ENCODE measurements at regions not wholly inside any gene's neighbourhood (a gene's known extent, or its start where the extent isn't known, plus 50 kb on each side); places are given as distances from the start of the nearest gene placed in this dataset.

- Histone ChIP-seq H3K4me2 (ENCODE audit: low read length) (no peak overlapping the region), H3K79me2 (no peaks in the 10 kb centered on the region), H3K4me3 (ENCODE audit: low read depth, low read length) (no peak overlapping the region), H3K27ac (no peak overlapping the region), H3K9ac (no peak overlapping the region), H2AFZ (no peak overlapping the region), H3K9me3 (ENCODE audit: control insufficient read depth, low read length) (no peaks in the 10 kb centered on the region), H3K27me3 (ENCODE audit: control insufficient read depth, insufficient read depth, low read length) (no peaks in the 10 kb centered on the region), H3K36me3 (ENCODE audit: control insufficient read depth, insufficient read depth, low read length) (no peaks in the 10 kb centered on the region), H3K4me1 (no peaks in the 10 kb centered on the region)
- TF ChIP-seq CTCF (IDR thresholded peaks at IDR 0.05): no peak
Measured at GRCh38 chr5:120320626-120321025, 143.5 kb upstream of the PRR16 start.

GRCh38 chr5:120326651-120327050 lies 137.4 kb upstream of the PRR16 start:
- Histone ChIP-seq H3K4me1 (no peaks in the 10 kb centered on the region), H3K36me3 (ENCODE audit: control insufficient read depth, insufficient read depth, low read length) (no peaks in the 10 kb centered on the region), H3K27me3 (ENCODE audit: control insufficient read depth, insufficient read depth, low read length) (no peaks in the 10 kb centered on the region), H3K9ac (no peak overlapping the region), H2AFZ (no peak overlapping the region), H3K4me2 (ENCODE audit: low read length) (no peak overlapping the region), H3K4me3 (ENCODE audit: low read depth, low read length) (no peak overlapping the region), H3K79me2 (no peaks in the 10 kb centered on the region), H3K27ac (no peak overlapping the region), H3K9me3 (ENCODE audit: control insufficient read depth, low read length) (no peaks in the 10 kb centered on the region)
- TF ChIP-seq CTCF (IDR thresholded peaks at IDR 0.05): no peak

DNA sequence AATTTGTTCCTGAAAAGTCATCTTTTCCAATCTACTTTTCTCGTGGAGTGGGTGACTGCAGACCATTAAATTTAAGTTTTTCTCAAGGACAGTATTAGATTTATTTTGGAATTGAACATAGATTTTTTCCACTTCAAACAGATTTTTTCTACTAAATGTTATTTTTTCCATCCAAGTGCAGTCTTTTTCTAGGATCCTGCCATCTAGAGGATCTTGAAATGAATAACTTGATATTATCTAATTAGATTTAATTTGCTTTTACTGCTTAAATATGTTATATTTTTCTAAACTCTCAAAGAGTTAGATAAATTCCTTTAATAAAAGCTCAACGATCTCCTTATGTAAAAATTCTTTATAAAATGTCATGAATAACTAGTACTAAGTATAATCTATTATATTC lies 136.9 kb upstream of the PRR16 start:
- Histone ChIP-seq H3K27me3 (ENCODE audit: control insufficient read depth, insufficient read depth, low read length) (no peaks in the 10 kb centered on the region), H3K27ac (no peak overlapping the region), H3K9ac (no peak overlapping the region), H3K4me1 (no peaks in the 10 kb centered on the region), H3K79me2 (no peaks in the 10 kb centered on the region), H2AFZ (no peak overlapping the region), H3K36me3 (ENCODE audit: control insufficient read depth, insufficient read depth, low read length) (no peaks in the 10 kb centered on the region), H3K4me3 (ENCODE audit: low read depth, low read length) (no peak overlapping the region), H3K4me2 (ENCODE audit: low read length) (no peak overlapping the region), H3K9me3 (ENCODE audit: control insufficient read depth, low read length) (no peaks in the 10 kb centered on the region)
- TF ChIP-seq CTCF (IDR thresholded peaks at IDR 0.05): no peak

GRCh38 chr5:120329095-120329494 lies 135.0 kb upstream of the PRR16 start:
- no peak for TF ChIP-seq CTCF (IDR thresholded peaks at IDR 0.05)
- no peak overlapping the region for H2AFZ ChIP-seq
- H3K27ac ChIP-seq: no peak overlapping the region
- no peaks in the 10 kb centered on the region for H3K4me1 ChIP-seq
- H3K9ac ChIP-seq: no peak overlapping the region
- H3K4me2 ChIP-seq (ENCODE audit: low read length): no peak overlapping the region
- no peaks in the 10 kb centered on the region for H3K79me2 ChIP-seq
- no peak overlapping the region for H3K4me3 ChIP-seq (ENCODE audit: low read depth, low read length)
- H3K36me3 ChIP-seq (ENCODE audit: control insufficient read depth, insufficient read depth, low read length): no peaks in the 10 kb centered on the region
- no peaks in the 10 kb centered on the region for H3K27me3 ChIP-seq (ENCODE audit: control insufficient read depth, insufficient read depth, low read length)
- H3K9me3 ChIP-seq (ENCODE audit: control insufficient read depth, low read length): no peaks in the 10 kb centered on the region

DNA sequence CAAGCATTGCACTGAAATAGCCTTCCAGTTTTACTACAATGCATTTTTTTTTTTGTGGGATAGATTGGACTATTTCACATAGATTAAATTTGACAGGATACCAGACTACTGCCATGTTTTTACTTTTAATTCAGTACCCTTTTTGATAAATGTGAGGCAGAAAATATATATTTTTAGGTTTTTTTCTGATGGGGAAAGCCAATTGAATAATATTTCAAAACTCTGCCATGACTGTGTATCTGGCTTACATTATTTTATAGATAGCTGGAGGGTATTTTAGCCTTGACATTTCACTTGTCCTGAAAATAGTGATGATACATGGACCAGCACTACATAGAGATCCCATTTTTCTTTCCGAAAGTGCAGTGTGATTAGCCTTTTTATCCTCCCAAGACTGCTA lies 133.5 kb upstream of the PRR16 start:
- Histone ChIP-seq H3K4me1 (no peaks in the 10 kb centered on the region), H3K4me3 (ENCODE audit: low read depth, low read length) (no peak overlapping the region), H3K27ac (no peak overlapping the region), H3K9ac (no peak overlapping the region), H3K36me3 (ENCODE audit: control insufficient read depth, insufficient read depth, low read length) (no peaks in the 10 kb centered on the region), H2AFZ (no peak overlapping the region), H3K27me3 (ENCODE audit: control insufficient read depth, insufficient read depth, low read length) (no peaks in the 10 kb centered on the region), H3K4me2 (ENCODE audit: low read length) (no peak overlapping the region), H3K79me2 (no peaks in the 10 kb centered on the region), H3K9me3 (ENCODE audit: control insufficient read depth, low read length) (no peaks in the 10 kb centered on the region)
- TF ChIP-seq CTCF (IDR thresholded peaks at IDR 0.05): no peak
